PFSK-1 (cell line): ENCODE measurements at regions not wholly inside any gene's neighbourhood (a gene's known extent, or its start where the extent isn't known, plus 50 kb on each side); places are given as distances from the start of the nearest gene placed in this dataset.

Experiments
- POLR2AphosphoS5 ChIP-seq: IDR thresholded peaks from 2 replicates; pipeline ENCODE4 v1.6.1; 2012; ENCODE audit warnings: low read depth, mild to moderate bottlenecking, control low read depth, low read length, moderate library complexity
- SIN3A ChIP-seq: IDR thresholded peaks from 2 replicates; pipeline ENCODE4 v1.6.1; 2012; ENCODE audit warnings: mild to moderate bottlenecking, low read length, moderate library complexity, borderline replicate concordance; ENCODE audit not compliant: insufficient read depth
- TAF1 ChIP-seq: IDR thresholded peaks from 2 replicates; pipeline ENCODE4 v1.6.1; 2012; ENCODE audit warnings: low read length, control low read depth, borderline replicate concordance; ENCODE audit not compliant: insufficient read depth

GRCh38 chr6:145360865-145361264 lies 374.5 kb downstream of the EPM2A start:
- no peak for TF ChIP-seq POLR2AphosphoS5
- no peak for TF ChIP-seq TAF1
- no peak for TF ChIP-seq SIN3A
